ENCODE measurements at regions not wholly inside any gene's neighbourhood (a gene's known extent, or its start where the extent isn't known, plus 50 kb on each side); places are given as distances from the start of the nearest gene placed in this dataset.

DNA sequence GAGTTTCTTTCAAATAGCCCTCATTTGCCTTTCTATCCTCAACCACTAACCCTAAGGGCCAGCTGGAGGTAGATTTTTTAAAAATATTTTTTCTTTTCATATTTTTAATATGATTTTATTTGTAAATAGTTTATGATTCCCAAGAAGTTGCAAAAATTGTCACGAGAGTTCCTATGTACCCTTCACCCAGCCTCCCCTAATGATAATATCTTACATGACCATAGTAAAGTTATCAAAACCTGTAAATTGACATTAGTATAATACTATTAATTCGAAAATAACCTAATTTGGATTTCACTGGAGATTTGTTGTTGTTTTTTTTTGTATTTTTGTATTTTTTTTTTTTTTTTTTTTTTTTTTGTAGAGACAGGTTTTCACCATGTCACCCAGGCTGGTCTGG lies 495.5 kb downstream of the MIAT start:
- Histone ChIP-seq H3K4me2 (ENCODE audit: control insufficient read depth, extremely low read depth, insufficient read depth, low read depth, low read length) (no peak overlapping the region), H3K79me2 (ENCODE audit: control insufficient read depth, insufficient read depth, low read length) (no peaks in the 10 kb centered on the region), H4K20me1 (ENCODE audit: control insufficient read depth, extremely low read depth, insufficient read depth, low read length) (no peaks in the 10 kb centered on the region), H3K9me3 (ENCODE audit: control insufficient read depth, low read depth, low read length) (no peaks in the 10 kb centered on the region), H3K4me1 (ENCODE audit: control insufficient read depth, extremely low read depth, insufficient read depth, low read length) (peaks cover 12% of the 10 kb centered on the region), H3K27me3 (ENCODE audit: control insufficient read depth, extremely low read depth, insufficient read depth, low read length) (peaks cover 2% of the 10 kb centered on the region), H3K4me3 (ENCODE audit: control insufficient read depth in 2 of 3, extremely low read depth in 1 of 3, insufficient read depth in 2 of 3, low read depth in 1 of 3, low read length in 3 of 3) (no peak overlapping the region), H3K9ac (ENCODE audit: control insufficient read depth, extremely low read depth, insufficient read depth, low read length) (no peak overlapping the region), H3K9me1 (ENCODE audit: control insufficient read depth, extremely low read depth, insufficient read depth, low read length) (no peaks in the 10 kb centered on the region), H3K27ac (ENCODE audit: control insufficient read depth, insufficient read depth, low read length) (no peak overlapping the region), H3K36me3 (ENCODE audit: control insufficient read depth in 2 of 2, extremely low read depth in 1 of 2, insufficient read depth in 2 of 2, low read length in 2 of 2) (no peaks in the 10 kb centered on the region), H2AFZ (ENCODE audit: control insufficient read depth, low read length) (no peak overlapping the region)
- no peak for TF ChIP-seq EZH2 (IDR thresholded peaks at IDR 0.05; ENCODE audit: low read length)
- TF ChIP-seq, protein P1, sequence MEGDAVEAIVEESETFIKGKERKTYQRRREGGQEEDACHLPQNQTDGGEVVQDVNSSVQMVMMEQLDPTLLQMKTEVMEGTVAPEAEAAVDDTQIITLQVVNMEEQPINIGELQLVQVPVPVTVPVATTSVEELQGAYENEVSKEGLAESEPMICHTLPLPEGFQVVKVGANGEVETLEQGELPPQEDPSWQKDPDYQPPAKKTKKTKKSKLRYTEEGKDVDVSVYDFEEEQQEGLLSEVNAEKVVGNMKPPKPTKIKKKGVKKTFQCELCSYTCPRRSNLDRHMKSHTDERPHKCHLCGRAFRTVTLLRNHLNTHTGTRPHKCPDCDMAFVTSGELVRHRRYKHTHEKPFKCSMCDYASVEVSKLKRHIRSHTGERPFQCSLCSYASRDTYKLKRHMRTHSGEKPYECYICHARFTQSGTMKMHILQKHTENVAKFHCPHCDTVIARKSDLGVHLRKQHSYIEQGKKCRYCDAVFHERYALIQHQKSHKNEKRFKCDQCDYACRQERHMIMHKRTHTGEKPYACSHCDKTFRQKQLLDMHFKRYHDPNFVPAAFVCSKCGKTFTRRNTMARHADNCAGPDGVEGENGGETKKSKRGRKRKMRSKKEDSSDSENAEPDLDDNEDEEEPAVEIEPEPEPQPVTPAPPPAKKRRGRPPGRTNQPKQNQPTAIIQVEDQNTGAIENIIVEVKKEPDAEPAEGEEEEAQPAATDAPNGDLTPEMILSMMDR (optimal IDR thresholded peaks at IDR 0.05 in 1 of 3, IDR thresholded peaks at IDR 0.05 in 1 of 3, conservative IDR thresholded peaks at IDR 0.05 in 1 of 3; ENCODE audit: extremely low read depth in 1 of 3, insufficient read depth in 2 of 3, low read length in 3 of 3): no peak
- DNase-seq (ENCODE audit: low read depth, low spot score): no peak
- dilution Hi-C loops (cut with MboI; ENCODE audit: extremely low pct_ligation_motif_present, low sequenced_read_pairs): no loop called here
- no peak for FAIRE-seq

DNA sequence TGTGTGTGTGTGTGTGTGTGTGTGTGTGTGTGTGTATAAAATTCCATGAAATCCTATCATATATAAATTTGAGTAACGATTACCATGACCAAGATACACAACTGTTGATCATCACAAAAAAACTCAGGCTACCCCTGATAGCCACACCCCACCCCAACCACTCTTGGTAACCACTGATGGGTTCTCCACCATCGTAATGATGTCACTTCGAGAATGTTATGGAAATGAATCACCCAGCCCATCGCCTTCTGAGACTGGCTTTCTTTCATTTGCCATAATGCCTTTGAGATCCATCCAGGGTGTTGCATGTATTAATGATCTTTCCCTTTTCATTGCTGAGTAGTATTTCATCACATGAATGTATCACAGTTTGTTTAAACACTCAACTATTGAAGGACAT lies 496.0 kb downstream of the MIAT start:
- no peak overlapping the region for H3K27ac ChIP-seq (ENCODE audit: control insufficient read depth, insufficient read depth, low read length)
- dilution Hi-C loops (cut with MboI; ENCODE audit: extremely low pct_ligation_motif_present, low sequenced_read_pairs): no loop called here
- no peaks in the 10 kb centered on the region for H3K79me2 ChIP-seq (ENCODE audit: control insufficient read depth, insufficient read depth, low read length)
- TF ChIP-seq, protein P1 (optimal IDR thresholded peaks at IDR 0.05 in 1 of 3, IDR thresholded peaks at IDR 0.05 in 1 of 3, conservative IDR thresholded peaks at IDR 0.05 in 1 of 3; ENCODE audit: extremely low read depth in 1 of 3, insufficient read depth in 2 of 3, low read length in 3 of 3): no peak
- no peak for TF ChIP-seq EZH2 (IDR thresholded peaks at IDR 0.05; ENCODE audit: low read length)
- H3K4me3 ChIP-seq (ENCODE audit: control insufficient read depth in 2 of 3, extremely low read depth in 1 of 3, insufficient read depth in 2 of 3, low read depth in 1 of 3, low read length in 3 of 3): no peak overlapping the region
- peaks cover 2% of the 10 kb centered on the region for H3K27me3 ChIP-seq (ENCODE audit: control insufficient read depth, extremely low read depth, insufficient read depth, low read length)
- H2AFZ ChIP-seq (ENCODE audit: control insufficient read depth, low read length): no peak overlapping the region
- no peak for FAIRE-seq
- no peak for DNase-seq (ENCODE audit: low read depth, low spot score)
- no peak overlapping the region for H3K4me2 ChIP-seq (ENCODE audit: control insufficient read depth, extremely low read depth, insufficient read depth, low read depth, low read length)
- H3K9me1 ChIP-seq (ENCODE audit: control insufficient read depth, extremely low read depth, insufficient read depth, low read length): no peaks in the 10 kb centered on the region
- no peaks in the 10 kb centered on the region for H3K36me3 ChIP-seq (ENCODE audit: control insufficient read depth in 2 of 2, extremely low read depth in 1 of 2, insufficient read depth in 2 of 2, low read length in 2 of 2)
- H4K20me1 ChIP-seq (ENCODE audit: control insufficient read depth, extremely low read depth, insufficient read depth, low read length): no peaks in the 10 kb centered on the region
- no peak overlapping the region for H3K9ac ChIP-seq (ENCODE audit: control insufficient read depth, extremely low read depth, insufficient read depth, low read length)
- no peaks in the 10 kb centered on the region for H3K9me3 ChIP-seq (ENCODE audit: control insufficient read depth, low read depth, low read length)
- H3K4me1 ChIP-seq (ENCODE audit: control insufficient read depth, extremely low read depth, insufficient read depth, low read length): peaks cover 12% of the 10 kb centered on the region

Measured in keratinocyte (primary cell).